NCI-H774 (cell line): ENCODE measurements at regions not wholly inside any gene's neighbourhood (a gene's known extent, or its start where the extent isn't known, plus 50 kb on each side); places are given as distances from the start of the nearest gene placed in this dataset.

Source experiments
- DNase-seq: peaks from one replicate; lab custom pipeline; 2025; lab: John Stamatoyannopoulos, UW

- DNase-seq, result no peak
Observed at GRCh38 chr16:26281381-26282110, 589.8 kb downstream of the HS3ST4 start.

- no peak for DNase-seq
Observed at GRCh38 chr16:26295625-26296304, 604.0 kb downstream of the HS3ST4 start.

GRCh38 chr16:26301516-26301915, 609.8 kb downstream of the HS3ST4 start:
- no peak for DNase-seq

GRCh38 chr16:26316683-26317464, 625.1 kb downstream of the HS3ST4 start:
- DNase-seq, result no peak

- no peak for DNase-seq
Observed at GRCh38 chr16:26317885-26318284, 626.1 kb downstream of the HS3ST4 start.

GRCh38 chr16:26330654-26331053, 638.9 kb downstream of the HS3ST4 start:
- no peak for DNase-seq

- DNase-seq, result no peak
Observed at GRCh38 chr16:26334218-26335111, 642.7 kb downstream of the HS3ST4 start.

GRCh38 chr16:26335236-26335853, 643.6 kb downstream of the HS3ST4 start:
- no peak for DNase-seq

- DNase-seq, result no peak
Observed at GRCh38 chr16:26342621-26343020, 650.9 kb downstream of the HS3ST4 start.

GRCh38 chr16:26344240-26344776, 652.5 kb downstream of the HS3ST4 start:
- DNase-seq, result no peak

- no peak for DNase-seq
Observed at GRCh38 chr16:26344976-26345375, 653.2 kb downstream of the HS3ST4 start.

- no peak for DNase-seq
Observed at GRCh38 chr16:26345966-26346365, 654.2 kb downstream of the HS3ST4 start.

- DNase-seq, result no peak
Observed at GRCh38 chr16:26348095-26348494, 656.3 kb downstream of the HS3ST4 start.

- no peak for DNase-seq
Observed at GRCh38 chr16:26360867-26361266, 669.1 kb downstream of the HS3ST4 start.

GRCh38 chr16:26363581-26363980, 671.8 kb downstream of the HS3ST4 start:
- no peak for DNase-seq

GRCh38 chr16:26365161-26365940, 673.6 kb downstream of the HS3ST4 start:
- peak; percentile 4 for DNase-seq

- no peak for DNase-seq
Observed at GRCh38 chr16:26371349-26371869, 679.6 kb downstream of the HS3ST4 start.

GRCh38 chr16:26374279-26374925, 682.6 kb downstream of the HS3ST4 start:
- no peak for DNase-seq

GRCh38 chr16:26382586-26382985, 684.1 kb upstream of the C16orf82 start:
- peak; percentile 18 for DNase-seq
